NK-92 treated with Interleukin-12 subunit alpha and Interleukin-12 subunit beta, amount 100 ng/mL, for 24 hours (cell line): ENCODE measurements at regions not wholly inside any gene's neighbourhood (a gene's known extent, or its start where the extent isn't known, plus 50 kb on each side); places are given as distances from the start of the nearest gene placed in this dataset.
"Not testable (repeated sequence)": the region's sequence is repeated elsewhere in the genome, so short reads cannot be mapped to it uniquely, and the experiment has no call there.

Source experiments
- DNase-seq: peaks from one replicate; lab custom pipeline; 2025; lab: John Stamatoyannopoulos, UW

GRCh38 chr13:61215116-61215515, 200.5 kb downstream of the PCDH20 start:
- DNase-seq, result no peak

GRCh38 chr13:61214551-61214950, 201.1 kb downstream of the PCDH20 start:
- DNase-seq, result no peak

GRCh38 chr13:61205898-61206297, 209.8 kb downstream of the PCDH20 start:
- not testable (repeated sequence) for DNase-seq

GRCh38 chr13:61204025-61204424, 211.6 kb downstream of the PCDH20 start:
- DNase-seq, result no peak

- no peak for DNase-seq
Observed at GRCh38 chr13:61202042-61202441, 213.6 kb downstream of the PCDH20 start.

- no peak for DNase-seq
Observed at GRCh38 chr13:61192826-61193225, 222.8 kb downstream of the PCDH20 start.

- DNase-seq, result no peak
Observed at GRCh38 chr13:61188057-61188456, 227.6 kb downstream of the PCDH20 start.

- DNase-seq, result no peak
Observed at GRCh38 chr13:61187471-61187870, 228.2 kb downstream of the PCDH20 start.

- DNase-seq, result no peak
Observed at GRCh38 chr13:61183670-61184069, 232.0 kb downstream of the PCDH20 start.

GRCh38 chr13:61180234-61180633, 235.4 kb downstream of the PCDH20 start:
- DNase-seq, result no peak

- DNase-seq, result no peak
Observed at GRCh38 chr13:61179741-61180140, 235.9 kb downstream of the PCDH20 start.

GRCh38 chr13:61170856-61171255, 244.8 kb downstream of the PCDH20 start:
- no peak for DNase-seq

GRCh38 chr13:61162636-61163035, 253.0 kb downstream of the PCDH20 start:
- no peak for DNase-seq

- no peak for DNase-seq
Observed at GRCh38 chr13:61162106-61162505, 253.5 kb downstream of the PCDH20 start.

- no peak for DNase-seq
Observed at GRCh38 chr13:61156753-61157152, 258.9 kb downstream of the PCDH20 start.

- DNase-seq, result no peak
Observed at GRCh38 chr13:61151062-61151461, 264.6 kb downstream of the PCDH20 start.

GRCh38 chr13:61149331-61149730, 266.3 kb downstream of the PCDH20 start:
- no peak for DNase-seq

GRCh38 chr13:61148691-61149315, 266.8 kb downstream of the PCDH20 start:
- DNase-seq, result no peak

- no peak for DNase-seq
Observed at GRCh38 chr13:61148211-61148610, 267.4 kb downstream of the PCDH20 start.

- no peak for DNase-seq
Observed at GRCh38 chr13:61146571-61146970, 269.1 kb downstream of the PCDH20 start.

- DNase-seq, result no peak
Observed at GRCh38 chr13:61146158-61146557, 269.5 kb downstream of the PCDH20 start.

- DNase-seq, result no peak
Observed at GRCh38 chr13:61144834-61145593, 270.6 kb downstream of the PCDH20 start.

GRCh38 chr13:61144301-61144700, 271.3 kb downstream of the PCDH20 start:
- DNase-seq, result no peak

- no peak for DNase-seq
Observed at GRCh38 chr13:61142506-61142905, 273.1 kb downstream of the PCDH20 start.
